Omental fat pad (tissue), 3 donors: ENCODE measurements at regions not wholly inside any gene's neighbourhood (a gene's known extent, or its start where the extent isn't known, plus 50 kb on each side); places are given as distances from the start of the nearest gene placed in this dataset. TPM values are rescaled to one million over a fixed set of nuclear protein-coding genes. Genes with fewer than 3 reads are reported as not detected.

Experiments used
- ATAC-seq: fragments of 150-250 bp; one replicate; pipeline ENCODE4 v1.9.1; 2016; ENCODE audit warnings: mild to moderate bottlenecking, moderate library complexity; ENCODE audit not compliant: low FRiP score
- DNase-seq: peaks from one replicate; pipeline ENCODE4 v3.0.0-alpha.2; 2019; ENCODE audit warnings: low spot score
- CTCF ChIP-seq, 3 donors: fragments of 450-650 bp; IDR thresholded peaks; one replicate each; pipeline ENCODE4 v1.5.1; 2016 to 2017; ENCODE audit warnings: antibody characterized with exemption in 3 of 3, mild to moderate bottlenecking in 3 of 3, moderate library complexity in 2 of 3
- small RNA-seq: library from RNA; depleted of rRNA; stranded (forward); fragments of <200 nt; gene quantifications from one replicate; pipeline ENCODE3, GENCODE V24; 2016

GRCh38 chr9:13049223-13049622, 230.3 kb downstream of the MPDZ start:
- TF ChIP-seq CTCF (IDR thresholded peaks at IDR 0.05), result no peak
- ATAC-seq, result no peak
- DNase-seq, result no peak

DNA sequence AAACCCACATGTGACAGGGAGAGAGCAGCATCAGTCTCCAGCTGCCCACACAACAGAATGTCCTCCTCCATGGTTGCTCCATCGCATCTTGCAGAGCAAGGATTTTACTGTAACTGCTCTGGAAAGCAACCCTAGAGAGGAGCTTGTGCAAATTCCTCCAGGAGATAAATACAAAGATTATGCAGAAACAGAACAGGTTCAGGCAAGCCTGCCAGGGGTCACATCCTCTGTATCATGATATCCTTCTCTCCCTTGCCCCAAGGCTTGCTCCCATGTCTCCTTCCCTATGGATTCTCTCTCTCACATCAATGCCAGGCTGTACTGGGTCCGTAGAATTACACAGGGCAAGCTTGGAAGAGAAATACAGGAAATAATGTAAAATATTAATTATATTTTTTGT, 226.0 kb downstream of the MPDZ start:
- ATAC-seq (no peak), DNase-seq (no peak)
- no peak for TF ChIP-seq CTCF (IDR thresholded peaks at IDR 0.05)

- no peak for TF ChIP-seq CTCF (IDR thresholded peaks at IDR 0.05)
Measured at GRCh38 chr9:13054389-13054788, 225.1 kb downstream of the MPDZ start.

More at GRCh38 chr9:13054389-13054788, 225.1 kb downstream of the MPDZ start:
- DNase-seq (no peak), ATAC-seq (no peak)

Small RNA genes in the stretch of these regions (small RNA-seq; reads per million reads assigned to genes)
- not detected for gene RF00019
